GM19324 (cell line): ENCODE measurements at regions not wholly inside any gene's neighbourhood (a gene's known extent, or its start where the extent isn't known, plus 50 kb on each side); places are given as distances from the start of the nearest gene placed in this dataset.

Experiments
- ATAC-seq: cut with Tn5 transposase; IDR thresholded peaks from one replicate; pipeline ENCODE4 v1.9.1; 2021; ENCODE audit warnings: mild to moderate bottlenecking, moderate library complexity; ENCODE audit not compliant: unreplicated experiment, low FRiP score

- no peak for ATAC-seq
These were observed 381.9 kb upstream of the ARID1B start for GRCh38 chr6:156395276-156395675.

GRCh38 chr6:156392648-156393047, 384.5 kb upstream of the ARID1B start:
- ATAC-seq: no peak

- ATAC-seq: no peak
These were observed 385.2 kb upstream of the ARID1B start for GRCh38 chr6:156391977-156392376.

GRCh38 chr6:156391061-156391672, 386.0 kb upstream of the ARID1B start:
- no peak for ATAC-seq

- no peak for ATAC-seq
These were observed 386.6 kb upstream of the ARID1B start for GRCh38 chr6:156390621-156391020.

GRCh38 chr6:156389296-156389695, 387.9 kb upstream of the ARID1B start:
- no peak for ATAC-seq

GRCh38 chr6:156387472-156387871, 389.7 kb upstream of the ARID1B start:
- ATAC-seq: no peak

- ATAC-seq: no peak
These were observed 394.1 kb upstream of the ARID1B start for GRCh38 chr6:156383059-156383458.

GRCh38 chr6:156379392-156380289, 397.5 kb upstream of the ARID1B start:
- no peak for ATAC-seq

- ATAC-seq: no peak
These were observed 398.3 kb upstream of the ARID1B start for GRCh38 chr6:156378853-156379252.

- no peak for ATAC-seq
These were observed 401.1 kb upstream of the ARID1B start for GRCh38 chr6:156376091-156376490.

- no peak for ATAC-seq
These were observed 417.3 kb upstream of the ARID1B start for GRCh38 chr6:156359912-156360311.

GRCh38 chr6:156352861-156353260, 424.3 kb upstream of the ARID1B start:
- no peak for ATAC-seq

- ATAC-seq: no peak
These were observed 425.7 kb upstream of the ARID1B start for GRCh38 chr6:156351346-156351966.

GRCh38 chr6:156350337-156350736, 426.8 kb upstream of the ARID1B start:
- no peak for ATAC-seq

GRCh38 chr6:156348849-156349248, 428.3 kb upstream of the ARID1B start:
- ATAC-seq: no peak

- ATAC-seq: no peak
These were observed 428.8 kb upstream of the ARID1B start for GRCh38 chr6:156348424-156348823.

- no peak for ATAC-seq
These were observed 429.5 kb upstream of the ARID1B start for GRCh38 chr6:156347656-156348055.

- ATAC-seq: no peak
These were observed 429.9 kb upstream of the ARID1B start for GRCh38 chr6:156347246-156347645.

GRCh38 chr6:156345700-156346099, 431.5 kb upstream of the ARID1B start:
- no peak for ATAC-seq

- ATAC-seq: no peak
These were observed 432.7 kb upstream of the ARID1B start for GRCh38 chr6:156344491-156344890.
